ENCODE measurements at regions not wholly inside any gene's neighbourhood (a gene's known extent, or its start where the extent isn't known, plus 50 kb on each side); places are given as distances from the start of the nearest gene placed in this dataset.
"Not testable (repeated sequence)": the region's sequence is repeated elsewhere in the genome, so short reads cannot be mapped to it uniquely, and the experiment has no call there.

GRCh38 chr11:46210133-46210636 lies 67.3 kb upstream of the CREB3L1 start:
- TF ChIP-seq PATZ1 (CRISPR knock-in tag; IDR thresholded peaks at IDR 0.05; ENCODE audit: borderline replicate concordance), result no peak
- TF ChIP-seq OSR1 (CRISPR knock-in tag; IDR thresholded peaks at IDR 0.05), result no peak
- TF ChIP-seq ZFP30 (CRISPR knock-in tag; IDR thresholded peaks at IDR 0.05), result no peak
- no peak for TF ChIP-seq POU6F1 (CRISPR knock-in tag; IDR thresholded peaks at IDR 0.05; ENCODE audit: borderline replicate concordance, low read depth)
- no peak for TF ChIP-seq ZFP3 (CRISPR knock-in tag; IDR thresholded peaks at IDR 0.05)
- no peak for TF ChIP-seq TSHZ2 (CRISPR knock-in tag; IDR thresholded peaks at IDR 0.05)
- no peak for TF ChIP-seq CSDC2 (CRISPR knock-in tag; IDR thresholded peaks at IDR 0.05)
- TF ChIP-seq ESRRG (CRISPR knock-in tag; IDR thresholded peaks at IDR 0.05), result no peak
- TF ChIP-seq ZNF70 (CRISPR knock-in tag; IDR thresholded peaks at IDR 0.05), result no peak
- TF ChIP-seq PPARA (CRISPR knock-in tag; IDR thresholded peaks at IDR 0.05; ENCODE audit: borderline replicate concordance), result no peak
- no peak for TF ChIP-seq ARNTL (CRISPR knock-in tag; IDR thresholded peaks at IDR 0.05; ENCODE audit: borderline replicate concordance, low read depth)
- no peak for TF ChIP-seq SNAI2 (CRISPR knock-in tag; IDR thresholded peaks at IDR 0.05)
- TF ChIP-seq ZNF8 (CRISPR knock-in tag; IDR thresholded peaks at IDR 0.05), result no peak
- TF ChIP-seq ISL1 (CRISPR knock-in tag; IDR thresholded peaks at IDR 0.05), result no peak
- no peak for TF ChIP-seq TCF4 (CRISPR knock-in tag; IDR thresholded peaks at IDR 0.05; ENCODE audit: borderline replicate concordance)
- TF ChIP-seq CSRNP3 (CRISPR knock-in tag; IDR thresholded peaks at IDR 0.05), result no peak
- ATAC-seq, result peak; percentile 56; the same call in 2 of the 3 replicates

GRCh38 chr11:46209624-46210023 lies 67.8 kb upstream of the CREB3L1 start:
- not testable (repeated sequence) for ATAC-seq

GRCh38 chr11:46208803-46209202 lies 68.7 kb upstream of the CREB3L1 start:
- no peak for ATAC-seq
- TF ChIP-seq ZNF70 (CRISPR knock-in tag; IDR thresholded peaks at IDR 0.05) (no peak), POU6F1 (CRISPR knock-in tag; IDR thresholded peaks at IDR 0.05; ENCODE audit: borderline replicate concordance, low read depth) (no peak)

- no peak for ATAC-seq
- no peak for TF ChIP-seq ARNTL (CRISPR knock-in tag; IDR thresholded peaks at IDR 0.05; ENCODE audit: borderline replicate concordance, low read depth)
Observed at GRCh38 chr11:46207270-46207669, 70.2 kb upstream of the CREB3L1 start.

- ATAC-seq, result not testable (repeated sequence)
Observed at GRCh38 chr11:46204415-46204814, 73.0 kb upstream of the CREB3L1 start.

Data from SK-N-SH treated with all-trans-retinoic acid at 6 μM for 48 hours (cell line).